HG03097 (cell line): ENCODE measurements at regions not wholly inside any gene's neighbourhood (a gene's known extent, or its start where the extent isn't known, plus 50 kb on each side); places are given as distances from the start of the nearest gene placed in this dataset.

Experiments
- ATAC-seq: cut with Tn5 transposase; IDR thresholded peaks from one replicate; pipeline ENCODE4 v1.9.1; 2021; ENCODE audit not compliant: unreplicated experiment, low FRiP score

DNA sequence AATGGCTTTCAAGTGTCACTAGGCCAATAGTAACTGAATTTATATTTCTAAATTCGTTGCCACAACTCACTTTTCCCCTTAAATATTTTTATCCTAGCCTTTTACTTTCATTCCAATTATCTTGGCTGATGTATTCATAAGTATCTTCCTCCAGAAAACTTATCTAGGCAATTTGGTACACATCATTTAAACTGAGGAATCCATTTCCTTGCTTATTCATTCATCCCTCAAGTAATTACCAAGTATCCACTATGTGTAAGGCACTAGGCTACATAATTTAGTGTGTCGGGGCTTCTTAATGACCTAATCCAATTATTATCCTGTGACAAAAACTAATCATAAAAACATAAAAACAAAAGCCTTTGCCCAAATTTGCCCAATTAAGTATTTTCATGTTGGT lies 258.3 kb upstream of the TCF21 start:
- no peak for ATAC-seq

DNA sequence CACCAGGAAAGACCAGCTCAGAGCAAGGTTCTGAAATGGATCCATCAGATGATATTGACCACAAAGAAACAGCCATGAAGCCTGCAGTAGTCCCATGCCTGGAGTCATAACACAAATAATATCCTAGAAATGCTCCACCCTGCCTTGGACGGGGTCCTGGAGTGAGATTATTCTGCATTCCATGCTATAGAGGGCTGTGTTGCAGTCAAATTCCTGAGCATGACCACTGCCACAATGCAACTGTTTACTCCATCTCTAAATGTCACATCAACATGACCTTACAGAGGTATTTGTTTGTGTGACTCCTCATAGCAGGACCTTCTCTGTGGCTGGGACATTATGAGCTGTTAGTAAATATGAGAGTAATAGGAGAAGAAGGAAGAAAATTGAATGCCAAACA lies 257.5 kb upstream of the TCF21 start:
- ATAC-seq = no peak

DNA sequence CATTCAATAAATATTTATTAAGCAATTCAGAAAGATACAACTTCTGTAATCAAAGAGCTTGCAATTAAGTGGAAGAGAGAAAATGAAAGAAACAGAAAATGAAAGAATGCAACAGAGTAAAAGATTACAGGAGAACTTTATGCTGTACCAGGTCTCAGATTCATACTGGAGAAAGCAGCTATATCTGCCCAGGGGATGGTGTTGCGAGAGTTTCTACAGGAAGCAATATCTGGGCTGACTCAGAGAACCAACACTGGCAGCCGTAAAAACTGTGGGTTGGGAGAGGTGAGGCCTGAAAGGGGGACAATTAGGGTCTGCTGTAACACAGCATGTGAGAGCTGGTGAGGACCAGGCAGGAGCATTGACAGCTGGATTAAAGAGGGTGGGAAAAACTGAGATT lies 256.7 kb upstream of the TCF21 start:
- ATAC-seq = no peak

DNA sequence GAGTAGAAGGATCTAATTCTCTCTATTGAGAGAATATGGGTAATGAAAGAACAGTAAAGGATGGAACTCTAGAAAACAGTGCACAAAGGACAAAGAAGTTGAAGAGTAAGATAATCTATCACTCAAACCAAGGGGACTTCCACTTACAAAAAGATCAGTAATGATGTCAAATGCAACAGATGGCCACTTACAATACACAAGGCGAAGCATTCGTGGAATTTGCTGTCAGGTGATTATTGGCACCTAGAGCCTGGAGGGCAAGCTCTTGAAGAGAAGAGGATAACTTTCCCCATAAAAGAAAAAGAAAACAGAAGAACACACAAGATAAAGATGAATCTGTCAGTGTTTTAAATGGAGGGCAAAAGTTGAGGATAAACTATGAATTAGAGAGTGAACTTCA lies 256.0 kb upstream of the TCF21 start:
- no peak for ATAC-seq

DNA sequence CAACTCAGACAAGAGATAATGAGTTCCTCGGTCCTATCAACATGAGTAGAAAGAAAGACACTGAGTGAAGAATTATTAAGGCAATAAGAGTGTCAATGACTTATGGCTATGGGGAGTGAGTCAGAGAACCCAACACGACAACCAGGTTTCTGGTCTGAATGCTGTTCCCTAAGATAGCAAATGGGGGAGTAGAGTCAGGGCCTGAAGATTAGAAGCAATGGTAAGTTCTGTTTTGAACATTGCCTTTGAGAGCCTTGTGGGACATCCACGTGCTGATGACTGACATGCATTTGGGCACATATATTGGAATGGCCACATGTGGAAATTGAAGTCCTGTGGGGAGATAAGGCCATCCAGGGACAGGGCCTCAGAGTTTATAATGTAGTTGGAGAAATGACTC lies 254.4 kb upstream of the TCF21 start:
- ATAC-seq = no peak

DNA sequence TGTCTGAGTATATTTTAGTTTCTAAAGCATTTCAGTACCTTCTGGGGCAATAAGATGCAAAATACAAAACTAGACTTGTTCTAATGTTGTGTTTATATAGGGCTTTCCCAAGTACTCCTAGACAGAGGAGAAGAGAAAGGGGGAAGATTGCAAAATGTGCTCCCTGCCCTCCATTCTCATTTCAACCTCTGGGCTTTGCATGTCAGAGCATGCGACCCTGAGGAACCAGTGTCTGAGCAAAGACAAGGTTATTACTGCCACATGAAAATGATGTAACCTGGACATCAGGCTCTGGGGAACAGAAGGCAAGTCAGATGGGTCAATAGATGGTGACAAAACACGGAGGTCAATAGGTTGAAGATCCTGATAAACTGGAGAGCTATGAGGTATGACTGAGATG lies 253.5 kb upstream of the TCF21 start:
- ATAC-seq = no peak

DNA sequence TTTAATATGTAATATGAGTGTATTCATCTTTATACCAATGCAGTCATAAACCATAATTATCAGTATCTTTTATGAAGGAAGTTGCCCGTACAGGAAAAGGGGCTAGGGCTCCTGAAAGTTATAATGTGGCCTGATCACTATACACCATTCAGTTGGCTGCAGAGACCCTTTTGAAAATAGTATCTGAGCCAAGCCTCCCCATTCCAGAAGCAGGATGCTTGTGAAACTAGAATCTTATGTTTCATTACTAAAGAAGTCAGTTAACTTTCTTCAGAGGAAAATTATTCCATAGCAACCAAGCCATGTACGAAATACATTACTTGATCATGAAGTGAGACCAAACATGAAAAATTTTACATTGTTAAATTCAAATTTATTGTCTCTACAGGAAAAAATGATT lies 251.5 kb upstream of the TCF21 start:
- no peak for ATAC-seq

DNA sequence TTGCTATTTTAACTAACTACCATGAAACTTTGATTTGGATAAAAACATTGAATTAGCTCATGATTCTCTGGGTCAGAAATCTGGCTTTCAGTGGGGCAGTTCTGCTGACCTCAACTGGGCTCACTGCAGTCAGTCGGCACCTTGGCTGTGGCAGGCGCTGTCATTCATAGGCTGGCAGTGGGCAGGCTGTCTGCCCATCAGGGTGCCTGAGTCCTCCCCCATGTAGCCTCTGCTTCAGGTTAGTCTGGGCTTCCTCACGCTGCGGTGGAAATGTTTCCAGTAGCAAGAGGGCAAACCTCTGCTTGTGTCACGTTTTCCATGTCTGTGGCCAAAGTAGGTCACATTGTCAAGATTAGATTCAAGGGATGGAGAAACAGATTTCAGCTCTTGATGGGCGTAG lies 251.0 kb upstream of the TCF21 start:
- no peak for ATAC-seq

DNA sequence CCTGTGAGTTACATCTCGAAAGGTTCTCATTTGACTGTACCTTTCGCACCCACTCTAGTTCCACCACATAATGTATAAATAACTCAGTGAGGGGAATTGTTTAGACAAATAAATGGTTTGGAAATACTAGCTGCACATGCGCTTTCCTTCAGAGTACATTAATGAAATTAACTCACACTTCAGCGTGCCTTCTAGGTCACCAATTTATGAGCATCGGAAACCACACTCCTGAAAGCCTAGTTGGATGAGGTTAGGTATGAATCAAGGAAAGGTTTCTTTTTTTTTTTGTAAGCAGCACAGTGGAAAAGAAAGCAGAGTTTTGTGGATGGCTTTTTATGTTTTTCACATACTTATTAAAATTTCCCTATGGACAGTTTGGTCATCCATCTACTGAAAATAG lies 247.8 kb upstream of the TCF21 start:
- ATAC-seq = no peak

DNA sequence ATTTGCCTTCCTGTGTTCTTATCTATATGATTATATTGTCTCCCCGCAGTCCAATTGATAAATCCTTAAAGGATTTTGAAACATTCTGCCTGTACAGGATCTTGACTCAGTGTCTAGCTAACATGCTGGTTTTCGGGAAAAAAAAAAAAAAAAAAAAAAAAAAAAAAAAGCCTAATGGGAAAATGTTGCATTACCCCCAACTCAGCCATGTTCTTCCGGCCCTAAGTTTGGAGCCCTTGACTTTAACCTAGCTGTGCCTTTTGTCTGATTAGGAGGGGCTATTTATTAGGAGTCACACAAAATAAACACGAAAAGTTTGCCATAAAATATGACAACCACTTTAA lies 244.4 kb upstream of the TCF21 start:
- no peak for ATAC-seq

DNA sequence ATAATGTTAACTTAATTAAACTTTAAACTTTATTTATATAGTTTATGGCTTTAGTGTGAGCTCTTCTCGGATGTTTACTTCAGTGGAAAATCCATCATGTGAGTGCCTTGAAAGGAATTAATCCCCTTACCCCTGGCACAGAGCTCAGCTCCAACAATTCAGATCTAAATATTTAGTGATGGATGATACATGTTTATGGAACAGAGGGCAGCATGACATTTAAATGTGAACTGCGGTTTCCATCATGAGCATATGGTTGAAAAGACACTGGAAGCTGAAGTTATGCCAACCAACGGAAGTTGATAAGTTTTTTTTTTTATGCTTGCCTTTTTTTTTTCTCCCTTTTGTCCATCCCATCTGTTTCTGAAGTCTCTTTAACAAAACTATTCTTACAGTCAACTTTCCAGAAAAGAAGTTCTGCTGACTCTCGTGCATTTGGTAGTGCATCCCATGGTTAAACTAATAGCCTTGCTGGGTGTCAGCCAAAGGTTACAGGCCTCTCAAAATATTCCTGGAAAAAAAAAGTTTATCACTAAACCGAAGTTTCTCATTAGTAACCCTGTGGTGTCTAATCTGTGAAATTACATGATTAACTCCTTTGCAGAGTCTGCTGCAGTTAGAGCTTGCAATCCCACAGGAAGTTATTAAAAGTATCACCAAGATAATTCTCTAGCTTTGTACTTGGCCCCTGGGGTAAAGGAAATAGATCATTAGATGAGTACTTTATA lies 243.9 kb upstream of the TCF21 start:
- ATAC-seq = no peak

DNA sequence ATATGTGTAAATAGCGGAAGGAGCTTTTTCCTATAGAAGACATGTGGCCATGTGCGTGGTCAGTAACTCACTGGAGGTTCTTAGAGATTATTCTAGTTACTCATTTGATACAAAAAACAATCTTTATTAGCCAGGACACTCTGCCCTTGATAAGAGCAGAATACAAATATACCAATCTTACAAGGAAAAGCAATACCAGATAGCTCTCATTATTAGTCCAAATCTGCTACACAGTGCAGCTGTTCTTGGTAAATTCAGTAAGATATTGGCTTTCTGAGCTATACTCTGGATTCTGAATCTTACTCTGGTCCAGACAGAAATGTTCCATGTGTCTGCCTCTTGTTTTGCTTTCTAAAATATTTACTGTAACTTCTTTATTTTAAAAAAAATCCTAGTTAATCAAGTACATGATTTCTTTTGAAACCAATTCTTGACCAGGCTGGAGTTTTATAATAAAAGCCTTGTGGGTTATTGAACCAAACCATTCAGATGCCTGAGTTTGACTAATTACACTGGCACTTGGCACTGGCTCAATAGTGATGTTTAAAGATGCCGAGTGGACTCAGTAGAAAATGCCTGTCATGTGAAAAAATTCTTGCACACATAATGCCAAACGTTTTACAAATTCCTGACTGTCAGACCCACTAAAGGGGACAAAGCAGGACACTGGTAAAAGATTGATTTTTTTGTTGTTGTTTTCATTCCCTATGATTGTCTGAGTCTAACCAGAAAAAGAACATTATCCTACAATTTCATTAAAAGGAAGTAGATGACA lies 242.8 kb upstream of the TCF21 start:
- ATAC-seq = no peak

DNA sequence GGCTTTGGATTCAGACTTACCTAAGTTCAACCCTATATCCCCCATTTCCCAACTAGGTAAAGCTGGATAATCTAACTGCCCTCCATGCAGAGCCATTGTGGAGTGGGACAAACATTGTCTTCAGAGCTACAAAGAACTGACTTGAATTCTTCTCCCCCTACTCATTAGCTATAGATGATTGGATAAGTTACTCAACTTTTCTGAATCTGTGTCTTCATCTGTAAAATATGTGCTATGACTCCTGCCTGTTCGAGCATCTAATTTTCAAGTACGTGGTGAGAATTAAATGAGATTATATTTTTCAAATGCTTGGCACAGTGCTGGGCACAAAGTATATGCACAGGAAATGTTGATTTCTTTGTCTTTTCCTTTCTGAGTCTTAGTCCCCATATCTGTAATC lies 240.3 kb upstream of the TCF21 start:
- no peak for ATAC-seq

DNA sequence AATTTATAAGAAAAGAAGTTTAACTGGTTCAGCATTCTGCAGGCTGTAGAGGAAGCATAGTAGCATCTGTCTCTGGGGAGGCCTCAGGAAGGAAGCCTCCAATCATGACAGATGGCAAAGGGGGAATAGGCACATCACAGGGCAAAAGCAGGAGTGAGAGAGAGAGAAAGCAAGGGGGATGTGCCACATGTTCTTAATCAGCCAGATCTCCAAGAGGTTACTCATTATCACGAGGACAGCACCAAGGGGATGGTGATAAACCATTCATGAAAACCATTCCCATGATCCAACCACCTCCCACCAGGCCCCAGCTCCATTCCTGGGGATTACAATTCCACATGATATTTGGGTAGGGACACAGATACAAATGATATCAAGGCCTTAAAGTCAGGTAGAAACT lies 217.5 kb upstream of the TCF21 start:
- no peak for ATAC-seq

DNA sequence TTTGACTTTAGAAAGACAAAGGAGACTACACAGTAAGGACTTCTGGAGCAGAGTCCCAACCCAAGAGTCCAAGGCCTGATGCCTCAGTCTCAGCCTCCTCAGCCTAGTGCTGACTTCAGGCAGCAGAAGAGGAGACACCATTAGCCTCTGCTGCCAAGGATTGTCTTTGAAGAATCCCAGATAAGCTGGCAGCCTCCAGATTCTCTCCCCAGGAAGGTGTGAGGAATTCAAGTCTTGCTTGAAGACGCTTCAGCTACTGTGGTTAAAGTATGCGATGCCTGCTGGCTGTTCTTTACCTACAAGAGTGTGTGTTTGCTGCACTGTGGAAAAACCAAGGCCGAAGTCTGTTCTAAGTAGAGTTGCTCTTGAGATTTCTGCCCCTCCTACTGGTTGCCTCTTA lies 215.9 kb upstream of the TCF21 start:
- no peak for ATAC-seq

DNA sequence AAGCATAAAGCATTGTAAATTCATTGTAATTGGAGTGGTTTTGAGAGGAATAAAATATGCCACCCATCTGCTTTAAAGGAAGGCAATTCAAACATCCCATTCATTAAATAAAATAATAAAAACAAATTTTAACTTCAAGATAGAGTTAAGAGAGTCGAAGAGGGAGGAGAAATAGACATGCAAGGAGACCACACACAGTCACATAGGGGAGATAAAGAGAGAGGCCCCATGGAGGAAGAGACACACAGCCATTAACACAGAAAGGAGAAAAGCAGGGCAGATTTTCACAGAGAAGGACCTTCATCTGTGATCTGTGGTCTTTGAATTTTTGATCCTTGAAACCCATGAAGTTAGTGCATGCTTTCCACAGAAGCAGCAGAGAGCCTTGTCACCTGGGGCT lies 214.3 kb upstream of the TCF21 start:
- no peak for ATAC-seq

DNA sequence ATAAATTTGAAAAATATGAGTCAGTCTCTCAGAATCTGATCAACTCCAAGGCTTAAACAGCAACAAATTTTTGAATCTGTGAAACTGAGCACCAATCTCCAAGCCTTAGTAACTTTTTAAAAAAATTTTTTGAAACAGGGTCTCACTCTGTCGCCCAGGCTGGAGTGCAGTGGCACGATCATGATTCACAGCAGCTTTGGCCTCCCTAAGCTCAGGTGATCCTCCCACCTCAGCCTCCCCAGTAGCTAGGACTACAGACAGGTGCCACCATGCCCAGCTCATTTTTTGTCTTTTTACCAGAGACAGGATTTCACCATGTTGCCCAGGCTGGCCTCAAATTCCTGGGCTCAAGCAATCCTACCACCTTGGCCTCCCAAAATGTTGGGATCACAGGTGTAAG lies 207.9 kb upstream of the TCF21 start:
- ATAC-seq = no peak

DNA sequence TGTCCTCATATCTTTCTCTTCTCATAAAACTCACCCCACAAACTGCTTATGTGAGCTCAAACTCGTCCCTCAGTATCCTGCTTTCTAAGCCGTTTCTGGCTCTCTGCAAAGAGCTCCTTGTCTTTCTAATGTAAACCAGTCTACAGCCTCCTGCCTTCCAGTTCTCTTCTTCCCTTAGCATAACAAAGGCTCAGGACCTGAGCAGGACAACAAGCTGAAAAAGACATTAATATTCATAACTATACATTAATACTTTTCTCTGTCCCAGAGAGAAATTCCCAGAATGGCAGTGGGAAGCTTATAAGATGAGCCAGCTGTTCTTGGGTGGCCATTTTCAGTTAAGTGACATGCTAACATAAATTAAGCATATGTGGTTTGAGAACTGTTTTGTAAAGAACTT lies 207.0 kb upstream of the TCF21 start:
- ATAC-seq = no peak

DNA sequence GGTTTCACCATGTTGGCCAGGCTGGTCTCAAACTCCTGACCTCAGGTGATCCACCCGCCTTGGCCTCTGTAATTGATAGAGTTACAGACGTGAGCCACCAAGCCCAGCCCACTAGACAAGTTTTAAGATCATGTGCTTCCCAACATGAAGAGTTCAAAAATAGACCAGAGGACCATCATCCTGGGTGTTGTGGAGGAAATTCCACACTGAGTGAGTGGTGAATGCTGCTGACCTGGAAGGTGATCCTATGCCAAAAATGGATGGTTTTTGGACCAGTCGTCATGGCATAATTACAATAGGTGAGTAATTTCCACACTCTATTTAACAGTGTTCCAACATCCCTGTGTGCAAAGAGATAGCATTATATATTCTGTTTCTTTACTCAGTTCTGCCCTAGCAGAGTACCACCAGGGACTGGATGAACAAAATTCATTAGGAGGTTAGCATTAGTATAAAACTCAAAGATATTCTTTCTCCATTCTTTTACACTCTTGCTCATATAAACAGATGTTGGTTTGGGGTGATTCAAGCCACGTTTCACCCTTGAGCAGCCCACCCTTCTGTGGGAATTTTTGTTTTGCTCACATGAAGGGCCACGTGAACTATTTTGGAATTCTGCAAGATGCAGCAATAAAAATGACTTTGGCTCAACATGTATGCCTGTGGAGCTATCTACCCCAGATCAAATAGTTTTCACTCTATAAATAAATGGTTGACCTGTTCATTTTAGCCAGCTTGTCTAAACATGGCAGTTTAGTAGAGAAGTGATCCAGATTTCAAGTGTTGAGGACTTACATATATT lies 206.2 kb upstream of the TCF21 start:
- no peak for ATAC-seq

DNA sequence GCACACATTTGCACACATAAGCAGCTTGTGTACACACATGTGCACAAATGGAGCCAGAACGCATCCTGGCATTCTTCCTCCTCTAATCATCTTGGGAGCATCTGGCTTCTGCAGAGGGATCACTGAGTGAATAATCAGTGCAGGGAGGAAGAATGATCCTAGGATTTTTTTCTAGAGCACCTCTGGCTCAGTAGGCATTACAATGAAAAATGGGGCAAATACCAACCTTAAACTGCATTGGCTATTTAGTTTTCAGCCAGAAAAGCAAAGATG lies 205.7 kb upstream of the TCF21 start:
- no peak for ATAC-seq

DNA sequence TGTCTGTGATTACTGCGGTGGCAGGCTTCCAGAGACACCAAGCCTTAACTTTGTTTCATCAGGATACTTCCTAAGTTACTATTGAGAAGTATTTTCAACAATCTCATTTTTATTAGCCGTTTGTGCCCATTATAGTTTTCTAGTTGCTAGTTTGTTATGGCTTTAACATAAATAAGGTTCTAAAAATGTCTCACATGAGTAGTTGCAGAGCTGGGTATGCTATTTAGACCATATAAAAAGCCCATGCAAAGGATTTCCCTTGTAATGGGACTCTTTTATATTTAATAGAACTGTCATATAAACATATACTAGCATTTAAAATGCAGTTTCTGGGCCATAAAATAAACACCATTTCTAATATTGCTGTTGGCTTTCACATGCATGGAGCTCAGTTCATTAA lies 205.3 kb upstream of the TCF21 start:
- no peak for ATAC-seq
